Panc1 (cell line): ENCODE measurements at regions not wholly inside any gene's neighbourhood (a gene's known extent, or its start where the extent isn't known, plus 50 kb on each side); places are given as distances from the start of the nearest gene placed in this dataset.

Source experiments
- CTCF ChIP-seq: fragments of 450-650 bp; IDR thresholded peaks from 2 replicates; pipeline ENCODE4 v1.5.1; 2017; ENCODE audit warnings: mild to moderate bottlenecking
- POLR2AphosphoS5 ChIP-seq: IDR thresholded peaks from 2 replicates; pipeline ENCODE4 v1.6.1; 2012; ENCODE audit warnings: mild to moderate bottlenecking, low read depth, low read length, moderate library complexity
- REST ChIP-seq, 2 experiments: IDR thresholded peaks; 2 replicates each; pipeline ENCODE4 v1.6.1; 2011 to 2012; ENCODE audit warnings: low read depth in 2 of 2, control low read depth in 1 of 2, low read length in 1 of 2, mild to moderate bottlenecking in 1 of 2, moderate library complexity in 1 of 2; ENCODE audit not compliant: insufficient read depth in 1 of 2
- SIN3A ChIP-seq: IDR thresholded peaks from 2 replicates; pipeline ENCODE4 v1.6.1; 2012; ENCODE audit warnings: low read depth, mild to moderate bottlenecking, low read length, moderate library complexity, borderline replicate concordance; ENCODE audit not compliant: insufficient read depth
- TCF7L2 ChIP-seq: IDR thresholded peaks from 2 replicates; pipeline ENCODE4 v1.6.1; 2011; ENCODE audit warnings: mild to moderate bottlenecking, low read depth, low read length, inconsistent platforms

- TF ChIP-seq CTCF (no peak), REST (IDR thresholded peaks at IDR 0.05; ENCODE audit: insufficient read depth in 1 of 2, low read depth in 2 of 2, low read length in 1 of 2) (no peak), POLR2AphosphoS5 (no peak), TCF7L2 (no peak), SIN3A (no peak)
These were observed 304.5 kb downstream of the BARHL2 start for GRCh38 chr1:90412563-90412962.
